Endometrium (tissue), 2 donors: ENCODE measurements at regions not wholly inside any gene's neighbourhood (a gene's known extent, or its start where the extent isn't known, plus 50 kb on each side); places are given as distances from the start of the nearest gene placed in this dataset.
"Not testable (repeated sequence)": the region's sequence is repeated elsewhere in the genome, so short reads cannot be mapped to it uniquely, and the experiment has no call there.

Source experiments
- FAIRE-seq: peaks from 2 replicates; lab custom pipeline; 2012; peaks lifted over from hg19 to GRCh38; lab: Jason Lieb, UNC
- donor health status: control.
- donor health status: control.

DNA sequence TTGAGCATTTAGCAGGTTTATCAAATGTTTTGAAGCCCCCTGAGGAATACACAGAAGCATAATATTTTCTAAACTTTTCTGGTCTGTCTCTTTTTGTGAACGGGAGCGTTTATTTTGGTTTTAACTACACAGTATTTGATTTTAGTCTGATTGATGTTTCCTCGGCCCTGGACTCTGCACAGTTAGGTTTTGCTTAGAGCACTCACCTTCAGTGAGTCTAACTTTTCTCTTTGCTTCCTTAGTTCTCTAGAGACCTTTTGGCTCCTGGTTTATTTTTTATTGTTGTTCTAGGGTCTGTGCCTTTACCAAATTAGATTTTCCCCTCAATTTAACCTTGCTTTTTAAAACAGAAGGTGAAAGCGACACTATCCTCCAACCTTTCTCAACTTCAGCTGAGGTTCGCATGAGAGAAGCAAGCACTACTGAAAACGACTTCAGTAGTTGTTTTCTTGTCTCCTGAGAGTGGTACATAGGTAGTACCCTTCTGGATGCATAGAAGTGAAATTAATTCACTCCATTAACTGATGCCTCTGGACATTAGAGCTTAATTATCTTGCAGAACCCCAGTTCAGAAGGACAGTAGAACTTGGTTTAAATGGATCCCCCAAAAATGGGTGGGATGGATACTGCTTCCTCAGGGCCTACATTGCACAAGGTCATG is 166.7 kb upstream of the ELL2 start:
- no peak for FAIRE-seq

GRCh38 chr5:96127538-96127937 is 165.9 kb upstream of the ELL2 start:
- no peak for FAIRE-seq

DNA sequence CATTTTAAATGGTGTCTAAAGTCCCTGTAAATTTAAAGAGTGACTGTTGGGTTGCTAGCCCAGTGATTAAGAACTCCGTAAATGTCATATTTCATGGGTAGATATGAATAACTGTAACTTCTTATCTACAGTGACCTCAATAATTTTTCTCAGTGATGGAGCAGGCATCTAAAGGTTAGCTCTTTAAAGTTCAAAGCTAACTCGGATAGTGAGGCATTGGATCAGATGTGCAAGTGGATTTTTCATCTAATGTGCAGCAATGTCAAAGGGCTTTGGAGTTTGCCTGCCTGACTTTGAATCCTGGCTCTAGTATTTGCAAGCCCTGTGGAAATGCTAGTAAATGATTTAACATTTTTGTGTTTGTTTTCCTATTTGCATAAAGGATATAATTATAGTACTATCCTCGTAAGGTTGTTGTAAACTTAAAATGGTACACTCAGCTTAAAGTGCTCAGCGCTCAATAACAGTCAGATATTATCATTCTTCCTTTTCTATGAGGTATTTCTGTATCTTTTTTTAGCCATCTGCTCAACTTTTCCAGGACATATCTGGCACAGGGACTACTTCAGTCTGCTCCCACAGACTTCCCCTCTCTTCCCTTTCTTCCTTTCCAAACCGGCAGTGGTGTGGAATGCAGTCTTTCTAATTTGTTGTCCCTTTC is 163.7 kb upstream of the ELL2 start:
- FAIRE-seq = no peak

GRCh38 chr5:96124589-96124988 is 162.9 kb upstream of the ELL2 start:
- FAIRE-seq = no peak

GRCh38 chr5:96123418-96123817 is 161.8 kb upstream of the ELL2 start:
- FAIRE-seq = no peak

DNA sequence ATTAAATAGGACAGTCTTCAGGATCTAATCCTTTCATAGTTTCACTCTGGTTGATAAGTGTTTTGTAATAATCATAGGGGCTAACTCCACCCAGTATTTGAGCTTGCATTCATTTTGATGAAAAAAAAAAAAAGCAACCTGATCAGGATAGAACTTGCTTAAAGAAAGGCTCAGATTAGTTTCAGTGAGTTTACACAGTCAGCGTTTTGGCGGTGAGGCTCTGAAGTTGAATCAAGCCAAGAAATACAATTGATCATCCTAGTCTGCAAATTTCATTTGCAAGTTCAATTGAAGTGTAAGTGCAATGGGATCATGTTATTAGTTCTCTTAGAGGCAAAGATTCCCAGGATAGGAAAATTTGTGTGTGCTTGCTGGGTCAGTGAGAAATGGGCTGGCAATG is 159.7 kb upstream of the ELL2 start:
- no peak for FAIRE-seq

DNA sequence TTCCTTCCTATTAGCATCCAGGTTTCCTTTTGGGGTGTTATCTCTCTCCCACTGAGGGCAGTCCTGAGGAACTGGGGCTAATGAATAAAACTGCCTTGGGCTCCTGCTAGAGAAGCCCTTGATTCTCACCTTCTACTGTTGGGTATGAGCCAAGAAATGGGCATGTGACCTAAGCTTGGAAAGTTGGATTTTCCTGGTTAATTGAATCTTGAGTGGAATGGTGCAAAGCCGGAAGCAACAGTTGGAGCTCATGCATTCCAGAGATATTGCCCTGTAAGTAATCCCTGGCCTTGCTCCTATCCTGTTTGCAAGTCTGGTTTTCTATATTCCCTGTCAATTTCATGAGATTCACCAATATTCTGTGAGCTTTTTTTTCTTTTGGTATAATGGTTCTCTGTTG is 158.5 kb upstream of the ELL2 start:
- FAIRE-seq = no peak

GRCh38 chr5:96117771-96118651 is 156.4 kb upstream of the ELL2 start:
- no peak for FAIRE-seq

DNA sequence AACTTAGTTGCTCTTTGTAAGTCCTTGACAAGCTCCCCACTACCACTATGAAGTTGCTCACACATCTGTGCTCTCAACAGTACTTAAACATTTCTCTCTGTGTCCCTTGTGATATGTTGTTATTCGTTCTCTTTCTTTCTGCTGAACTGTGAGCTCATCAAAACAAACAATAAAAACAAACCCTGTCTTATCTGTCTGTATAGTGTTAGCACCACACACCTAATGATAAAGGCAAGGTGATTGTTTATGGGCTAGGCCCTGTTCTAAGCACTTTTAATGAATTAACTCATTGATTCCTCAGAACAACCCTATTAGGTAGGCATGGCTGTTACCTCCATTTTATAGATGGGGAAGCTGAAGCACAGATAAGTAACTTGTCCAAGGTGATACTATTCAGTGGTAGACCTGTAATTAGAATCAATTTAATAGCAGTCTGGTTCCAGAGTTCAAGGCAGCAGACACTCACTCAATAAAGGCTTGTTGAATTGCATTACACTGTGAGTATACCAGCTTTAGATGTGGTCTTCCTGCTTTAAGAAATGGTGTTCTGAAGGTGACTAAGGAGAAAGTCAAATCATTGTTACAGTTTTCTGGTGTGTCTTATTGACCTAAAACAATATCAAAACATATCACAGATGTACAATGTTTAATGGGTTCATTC is 153.6 kb upstream of the ELL2 start:
- FAIRE-seq = no peak

- FAIRE-seq = no peak
These were observed 153.1 kb upstream of the ELL2 start for GRCh38 chr5:96114736-96115135.

DNA sequence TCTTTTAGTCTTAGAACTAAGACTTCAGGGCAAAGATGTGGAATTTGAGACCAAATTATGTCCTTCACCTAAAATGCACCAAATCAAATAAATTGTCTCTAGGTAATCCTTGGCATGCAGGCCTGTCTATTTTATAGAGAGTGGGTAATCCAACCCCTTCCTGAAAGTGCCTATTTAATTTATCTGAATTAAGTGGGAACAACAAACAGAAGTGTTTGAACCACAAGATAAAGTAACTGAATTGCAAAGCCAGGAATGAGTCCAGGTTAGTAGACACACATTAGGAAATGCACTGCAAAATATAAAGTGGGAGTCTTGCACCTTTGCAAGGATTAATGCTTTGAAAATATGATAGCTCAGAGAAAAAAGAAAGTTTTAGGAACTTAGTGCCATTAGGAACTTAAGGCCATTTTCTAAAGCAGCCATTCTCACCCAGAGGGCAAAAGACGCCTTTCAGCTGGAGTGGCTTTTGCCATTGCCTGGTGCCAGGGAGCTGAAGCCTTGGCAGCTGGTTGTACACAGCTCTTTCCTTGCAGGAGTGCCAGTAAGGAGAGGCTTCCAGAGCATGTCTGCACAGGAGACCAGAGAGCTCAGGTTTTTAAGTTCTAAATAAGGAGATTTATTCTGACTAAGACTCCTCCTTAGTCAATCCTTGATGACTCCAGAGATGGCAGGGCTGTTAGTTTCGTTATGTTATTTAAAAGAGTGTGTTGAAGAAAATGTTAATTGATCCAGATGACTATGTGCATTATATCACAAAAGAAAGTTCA is 151.7 kb upstream of the ELL2 start:
- no peak for FAIRE-seq

- FAIRE-seq = no peak
These were observed 151.1 kb upstream of the ELL2 start for GRCh38 chr5:96112703-96113102.

DNA sequence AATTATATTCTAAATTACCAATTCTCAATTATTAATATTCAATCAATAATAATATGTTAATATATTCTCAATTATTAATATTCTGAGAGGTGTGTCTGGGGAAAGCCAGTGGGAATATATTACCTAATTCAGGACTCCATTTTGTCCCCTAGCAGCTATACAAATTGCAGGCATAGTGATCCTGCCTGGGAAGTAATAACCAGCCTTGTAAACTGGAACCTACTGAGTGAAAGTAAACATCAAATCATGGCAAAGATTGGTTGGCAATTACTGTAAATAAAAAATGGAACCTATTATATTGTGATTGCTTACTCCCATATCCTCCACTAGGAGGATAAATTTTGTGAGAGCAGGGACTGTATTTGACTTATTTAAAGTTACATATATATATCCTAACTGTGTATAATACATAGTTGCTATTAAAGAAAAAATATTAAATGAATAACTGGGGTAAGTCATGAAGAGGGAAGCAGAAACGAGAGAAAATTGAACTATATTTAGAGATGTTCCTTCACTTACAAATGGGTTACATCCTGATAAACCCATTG is 150.5 kb upstream of the ELL2 start:
- FAIRE-seq = no peak

- FAIRE-seq = no peak
These were observed 149.6 kb upstream of the ELL2 start for GRCh38 chr5:96111080-96111756.

DNA sequence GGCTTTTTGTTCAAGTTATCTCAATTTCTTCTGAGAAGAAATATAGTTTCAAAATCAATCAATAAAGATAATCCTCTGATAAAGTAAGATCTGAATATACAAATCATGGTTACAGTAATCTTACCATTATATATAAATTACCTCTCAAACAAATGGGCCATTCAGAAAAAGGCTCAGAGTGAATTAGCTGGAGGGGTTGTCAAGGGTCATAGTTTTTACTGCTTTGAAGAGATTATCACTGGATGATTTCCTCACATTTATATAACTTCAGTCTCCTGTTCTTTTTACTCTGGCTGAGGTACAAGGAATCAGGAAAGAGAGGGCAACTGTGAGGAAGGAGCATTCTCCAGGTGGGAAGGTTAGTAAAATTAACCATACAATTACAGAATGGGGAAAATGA is 148.6 kb upstream of the ELL2 start:
- FAIRE-seq = no peak

GRCh38 chr5:96108629-96109028 is 147.0 kb upstream of the ELL2 start:
- not testable (repeated sequence) for FAIRE-seq

DNA sequence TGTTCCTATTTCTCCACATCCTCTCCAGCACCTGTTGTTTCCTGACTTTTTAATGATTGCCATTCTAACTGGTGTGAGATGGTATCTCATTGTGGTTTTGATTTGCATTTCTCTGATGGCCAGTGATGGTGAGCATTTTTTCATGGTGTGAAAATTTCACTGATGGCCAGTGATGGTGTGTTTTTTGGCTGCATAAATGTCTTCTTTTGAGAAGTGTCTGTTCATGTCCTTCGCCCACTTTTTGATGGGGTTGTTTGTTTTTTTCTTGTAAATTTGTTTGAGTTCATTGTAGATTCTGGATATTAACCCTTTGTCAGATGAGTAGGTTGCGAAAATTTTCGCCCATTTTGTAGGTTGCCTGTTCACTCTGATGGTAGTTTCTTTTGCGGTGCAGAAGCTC is 142.2 kb upstream of the ELL2 start:
- not testable (repeated sequence) for FAIRE-seq

GRCh38 chr5:96101358-96102089 is 139.9 kb upstream of the ELL2 start:
- FAIRE-seq = no peak

GRCh38 chr5:96097488-96097887 is 135.8 kb upstream of the ELL2 start:
- FAIRE-seq = not testable (repeated sequence)

GRCh38 chr5:96096724-96097123 is 135.1 kb upstream of the ELL2 start:
- FAIRE-seq = no peak
